Gastroesophageal sphincter (tissue), 3 donors: ENCODE measurements at regions not wholly inside any gene's neighbourhood (a gene's known extent, or its start where the extent isn't known, plus 50 kb on each side); places are given as distances from the start of the nearest gene placed in this dataset.

Experiments used
- POLR2A ChIP-seq, 2 donors: fragments of 450-650 bp; IDR thresholded peaks; one replicate each; pipeline ENCODE4 v1.6.1; 2017; ENCODE audit warnings: antibody characterized with exemption in 2 of 2, mild to moderate bottlenecking in 2 of 2, moderate library complexity in 1 of 2
- POLR2AphosphoS5 ChIP-seq: sonication (generic); formaldehyde crosslinking; IDR thresholded peaks from one replicate; pipeline ENCODE4 v1.6.1; 2017; ENCODE audit warnings: antibody characterized with exemption
- TF ChIP-seq, protein P1 (sequence below), 4 experiments: fragments of 200-600 bp in 2 of 4; fragments of 450-650 bp in 2 of 4; sonication (generic) in 1 of 4; IDR thresholded peaks; one replicate each; pipeline ENCODE4 v1.5.1; 2017 to 2019; ENCODE audit warnings: antibody characterized with exemption in 4 of 4, mild to moderate bottlenecking in 2 of 4, moderate library complexity in 2 of 4

GRCh38 chr4:14368391-14368790 is 633.9 kb upstream of the CPEB2 start:
- TF ChIP-seq, protein P1, sequence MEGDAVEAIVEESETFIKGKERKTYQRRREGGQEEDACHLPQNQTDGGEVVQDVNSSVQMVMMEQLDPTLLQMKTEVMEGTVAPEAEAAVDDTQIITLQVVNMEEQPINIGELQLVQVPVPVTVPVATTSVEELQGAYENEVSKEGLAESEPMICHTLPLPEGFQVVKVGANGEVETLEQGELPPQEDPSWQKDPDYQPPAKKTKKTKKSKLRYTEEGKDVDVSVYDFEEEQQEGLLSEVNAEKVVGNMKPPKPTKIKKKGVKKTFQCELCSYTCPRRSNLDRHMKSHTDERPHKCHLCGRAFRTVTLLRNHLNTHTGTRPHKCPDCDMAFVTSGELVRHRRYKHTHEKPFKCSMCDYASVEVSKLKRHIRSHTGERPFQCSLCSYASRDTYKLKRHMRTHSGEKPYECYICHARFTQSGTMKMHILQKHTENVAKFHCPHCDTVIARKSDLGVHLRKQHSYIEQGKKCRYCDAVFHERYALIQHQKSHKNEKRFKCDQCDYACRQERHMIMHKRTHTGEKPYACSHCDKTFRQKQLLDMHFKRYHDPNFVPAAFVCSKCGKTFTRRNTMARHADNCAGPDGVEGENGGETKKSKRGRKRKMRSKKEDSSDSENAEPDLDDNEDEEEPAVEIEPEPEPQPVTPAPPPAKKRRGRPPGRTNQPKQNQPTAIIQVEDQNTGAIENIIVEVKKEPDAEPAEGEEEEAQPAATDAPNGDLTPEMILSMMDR (IDR thresholded peaks at IDR 0.05), result no peak
- no peak for TF ChIP-seq POLR2A (IDR thresholded peaks at IDR 0.05)
- no peak for TF ChIP-seq POLR2AphosphoS5
